ENCODE measurements at regions not wholly inside any gene's neighbourhood (a gene's known extent, or its start where the extent isn't known, plus 50 kb on each side); places are given as distances from the start of the nearest gene placed in this dataset.

DNA sequence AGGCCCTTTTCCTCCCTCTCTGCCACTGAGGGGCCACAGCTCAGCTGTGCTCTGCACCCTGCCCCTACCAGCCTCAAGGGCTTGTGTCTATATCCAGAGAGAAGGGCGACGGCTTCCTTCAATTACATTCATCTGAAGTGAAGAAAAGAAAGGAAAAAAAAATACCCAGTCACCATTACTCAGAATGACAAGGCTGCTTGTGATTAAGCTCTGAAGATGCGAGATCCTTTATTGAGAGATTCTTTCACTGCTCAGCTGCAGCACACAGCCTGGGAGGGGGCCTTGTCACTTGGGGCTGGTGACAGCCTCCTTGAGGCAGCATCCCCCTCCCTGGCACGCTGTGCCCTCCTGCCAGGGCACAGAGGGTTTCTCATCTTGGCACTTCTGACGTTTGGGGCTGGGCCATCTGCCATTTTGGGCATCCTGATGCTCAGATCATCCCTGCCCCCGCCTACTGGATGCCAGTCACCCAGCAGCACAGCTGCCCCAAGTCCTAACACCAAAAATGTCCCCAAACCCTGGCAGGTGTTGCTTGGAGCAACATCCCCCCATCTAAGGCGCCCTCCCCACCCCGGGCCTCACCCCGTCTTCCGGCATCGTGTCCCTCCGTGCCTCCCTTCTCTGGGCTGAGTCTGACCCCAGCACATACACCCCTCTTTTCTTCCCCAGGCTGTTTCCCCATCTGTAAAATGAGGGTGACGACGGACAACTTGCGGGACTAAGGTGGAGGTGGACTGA lies 1394.7 kb downstream of the BRD1 start:
- Histone ChIP-seq H3K4me1 (ENCODE audit: control insufficient read depth, insufficient read depth, low read length) (no peaks in the 10 kb centered on the region), H2BK5ac (ENCODE audit: low read depth, low read length, poor library complexity, severe bottlenecking) (no peak overlapping the region), H3K9ac (ENCODE audit: low read depth, low read length) (no peak overlapping the region), H4K91ac (ENCODE audit: insufficient read depth, low read depth, low read length) (no peak overlapping the region), H3K36me3 (ENCODE audit: control insufficient read depth, insufficient read depth, low read length) (no peaks in the 10 kb centered on the region), H2AK5ac (ENCODE audit: low read depth, low read length) (no peak overlapping the region), H2AK9ac (replicated peaks; ENCODE audit: low read depth, low read length, poor library complexity) (no peak overlapping the region), H2BK15ac (ENCODE audit: low read depth, low read length) (no peak overlapping the region), H4K8ac (ENCODE audit: low read depth in 2 of 2, low read length in 2 of 2) (no peak overlapping the region), H2AFZ (replicated peaks; ENCODE audit: low read length, poor library complexity) (no peak overlapping the region), H4K20me1 (ENCODE audit: insufficient read depth, low read length) (no peaks in the 10 kb centered on the region), H2BK20ac (ENCODE audit: low read depth, low read length) (no peak overlapping the region), H3K9me1 (ENCODE audit: insufficient read depth, low read length) (no peaks in the 10 kb centered on the region), H3K14ac (replicated peaks; ENCODE audit: low read depth, low read length) (no peak overlapping the region), H3K27me3 (ENCODE audit: control insufficient read depth, insufficient read depth, low read length) (no peaks in the 10 kb centered on the region), H3K56ac (ENCODE audit: extremely low read depth, insufficient read depth, low read length) (no peak overlapping the region), H3K27ac (ENCODE audit: insufficient read depth, low read length) (no peak overlapping the region), H3K4ac (ENCODE audit: low read depth, low read length) (no peak overlapping the region), H3K23ac (ENCODE audit: low read depth, low read length) (no peak overlapping the region), H4K5ac (ENCODE audit: low read depth, low read length) (no peak overlapping the region), H3K79me1 (ENCODE audit: low read depth in 1 of 2, low read length in 2 of 2) (no peaks in the 10 kb centered on the region), H3K4me3 (ENCODE audit: insufficient read depth, low read depth, low read length) (no peak overlapping the region), H2BK120ac (ENCODE audit: low read depth, low read length) (no peak overlapping the region), H3K4me2 (ENCODE audit: low read depth, low read length) (no peak overlapping the region), H3K18ac (ENCODE audit: low read depth, low read length) (no peak overlapping the region), H3K9me3 (ENCODE audit: control insufficient read depth, insufficient read depth, low read length) (peaks cover 54% of the 10 kb centered on the region)
- BruUV-seq (replicated peaks), result no TSS peak
- dilution Hi-C loops (cut with HindIII; ENCODE audit: low sequenced_read_pairs, unreplicated experiment) (no loop called here), intact Hi-C loops (cut with micrococcal nuclease) (no loop called here), in situ Hi-C loops (cut with MboI; ENCODE audit: low sequenced_read_pairs) (no loop called here)
- DNase-seq (no peak), ATAC-seq (ENCODE audit: low read depth) (no peak)
- ChIA-PET CTCF (no interaction called here), POLR2A (ENCODE audit: unreplicated experiment) (no interaction called here)
- WGBS, 2 experiments (ENCODE audit: extremely low coverage in 2 of 2, insufficient read length in 1 of 2), result no CpG with 5 or more reads among the region's 15 CpGs
- TF ChIP-seq MXI1 (IDR thresholded peaks at IDR 0.05; ENCODE audit: borderline replicate concordance, low read depth, low read length), result no peak

Measured in IMR-90 (cell line).